ENCODE measurements at regions not wholly inside any gene's neighbourhood (a gene's known extent, or its start where the extent isn't known, plus 50 kb on each side); places are given as distances from the start of the nearest gene placed in this dataset.

DNA sequence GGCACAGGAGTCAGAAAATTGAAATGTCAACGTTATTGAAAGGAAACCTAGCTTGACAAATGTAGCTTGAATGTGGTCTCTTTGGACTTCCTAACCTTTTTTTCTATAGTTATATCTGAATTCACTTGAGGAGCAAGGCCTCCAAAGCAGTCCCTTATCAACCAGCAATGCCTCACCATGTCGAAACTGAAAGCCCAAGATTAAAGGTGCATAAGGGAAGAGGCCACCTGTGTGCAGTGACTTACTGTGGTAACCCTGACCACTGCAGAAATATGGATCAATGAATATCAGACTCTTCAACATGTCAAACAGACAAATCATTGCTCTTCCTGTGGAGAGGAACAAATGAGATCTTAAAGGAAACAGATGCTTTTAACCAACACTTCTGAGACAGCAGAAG lies 95.0 kb upstream of the GIMD1 start:
- H3K27me3 Mint-ChIP-seq (ENCODE audit: low read depth, unreplicated experiment): peaks cover 2% of the 10 kb centered on the region
- Histone ChIP-seq H3K4me3 (ENCODE audit: insufficient read depth, low read depth, low read length) (no peak overlapping the region), H3K9ac (ENCODE audit: low read length) (no peak overlapping the region), H3K79me2 (ENCODE audit: insufficient read depth, low read length) (no peaks in the 10 kb centered on the region), H3K4me1 (ENCODE audit: insufficient read depth, low read length) (no peaks in the 10 kb centered on the region), H3K36me3 (ENCODE audit: insufficient read depth, low read length) (no peaks in the 10 kb centered on the region), H4K20me1 (ENCODE audit: insufficient read depth, low read length) (no peaks in the 10 kb centered on the region), H2AFZ (ENCODE audit: low read depth, low read length) (no peak overlapping the region), H3K27ac (ENCODE audit: low read depth, low read length) (no peak overlapping the region), H3K4me2 (ENCODE audit: low read length) (no peak overlapping the region), H3K27me3 (ENCODE audit: insufficient read depth, low read length) (no peaks in the 10 kb centered on the region), H3K9me3 (ENCODE audit: insufficient read depth, low read depth, low read length) (no peaks in the 10 kb centered on the region)
- H3K36me3 Mint-ChIP-seq (ENCODE audit: low read depth, unreplicated experiment): no peaks in the 10 kb centered on the region
- no peak for FAIRE-seq
- H3K4me3 Mint-ChIP-seq (ENCODE audit: unreplicated experiment): no peak overlapping the region
- no peak for TF ChIP-seq EZH2 (IDR thresholded peaks at IDR 0.05; ENCODE audit: insufficient read depth, low read length)
- no peak for TF ChIP-seq CTCF (IDR thresholded peaks at IDR 0.05; ENCODE audit: insufficient read depth, low read depth, low read length)
- H3K4me1 Mint-ChIP-seq (ENCODE audit: low read depth, unreplicated experiment): no peaks in the 10 kb centered on the region
- no peak overlapping the region for H3K27ac Mint-ChIP-seq (ENCODE audit: unreplicated experiment)
- H3K9me3 Mint-ChIP-seq (ENCODE audit: unreplicated experiment): no peaks in the 10 kb centered on the region
- no peak for DNase-seq (ENCODE audit: low read depth)

DNA sequence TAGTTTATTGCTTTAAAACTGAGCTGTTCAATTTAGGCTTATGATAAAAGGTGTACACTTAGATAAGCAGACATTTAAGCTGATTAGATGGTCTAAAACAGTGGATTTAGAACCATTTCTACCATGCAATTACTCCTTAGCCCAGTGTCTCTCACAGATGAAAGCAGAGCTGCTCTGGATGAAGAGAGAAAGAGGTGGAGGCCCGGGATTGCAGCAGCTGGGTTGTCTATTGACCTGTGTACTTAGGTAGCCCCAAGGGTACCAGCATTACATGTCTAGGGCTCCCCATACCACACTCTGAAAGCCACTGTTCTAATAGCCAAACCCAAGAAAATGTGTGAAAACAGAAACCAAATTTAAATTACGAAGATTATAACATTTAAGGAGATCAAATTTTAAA lies 86.0 kb upstream of the GIMD1 start:
- Histone ChIP-seq H2AFZ (ENCODE audit: low read depth, low read length) (no peak overlapping the region), H3K4me1 (ENCODE audit: insufficient read depth, low read length) (no peaks in the 10 kb centered on the region), H3K27me3 (ENCODE audit: insufficient read depth, low read length) (no peaks in the 10 kb centered on the region), H3K4me2 (ENCODE audit: low read length) (no peak overlapping the region), H3K36me3 (ENCODE audit: insufficient read depth, low read length) (no peaks in the 10 kb centered on the region), H3K4me3 (ENCODE audit: insufficient read depth, low read depth, low read length) (no peak overlapping the region), H3K9ac (ENCODE audit: low read length) (no peak overlapping the region), H3K9me3 (ENCODE audit: insufficient read depth, low read depth, low read length) (no peaks in the 10 kb centered on the region), H3K79me2 (ENCODE audit: insufficient read depth, low read length) (no peaks in the 10 kb centered on the region), H3K27ac (ENCODE audit: low read depth, low read length) (no peak overlapping the region), H4K20me1 (ENCODE audit: insufficient read depth, low read length) (no peaks in the 10 kb centered on the region)
- FAIRE-seq: no peak
- no peaks in the 10 kb centered on the region for H3K4me1 Mint-ChIP-seq (ENCODE audit: low read depth, unreplicated experiment)
- TF ChIP-seq CTCF (IDR thresholded peaks at IDR 0.05; ENCODE audit: insufficient read depth, low read depth, low read length) (no peak), EZH2 (IDR thresholded peaks at IDR 0.05; ENCODE audit: insufficient read depth, low read length) (no peak)
- H3K27me3 Mint-ChIP-seq (ENCODE audit: low read depth, unreplicated experiment): no peaks in the 10 kb centered on the region
- H3K36me3 Mint-ChIP-seq (ENCODE audit: low read depth, unreplicated experiment): no peaks in the 10 kb centered on the region
- peaks cover 2% of the 10 kb centered on the region for H3K9me3 Mint-ChIP-seq (ENCODE audit: unreplicated experiment)
- no peak overlapping the region for H3K4me3 Mint-ChIP-seq (ENCODE audit: unreplicated experiment)
- no peak for DNase-seq (ENCODE audit: low read depth)
- no peak overlapping the region for H3K27ac Mint-ChIP-seq (ENCODE audit: unreplicated experiment)

- no peaks in the 10 kb centered on the region for H3K4me1 Mint-ChIP-seq (ENCODE audit: low read depth, unreplicated experiment)
- H3K4me3 ChIP-seq (ENCODE audit: insufficient read depth, low read depth, low read length): no peak overlapping the region
- H3K4me2 ChIP-seq (ENCODE audit: low read length): no peak overlapping the region
- no peaks in the 10 kb centered on the region for H3K27me3 Mint-ChIP-seq (ENCODE audit: low read depth, unreplicated experiment)
- no peak for DNase-seq (ENCODE audit: low read depth)
- no peak overlapping the region for H2AFZ ChIP-seq (ENCODE audit: low read depth, low read length)
- H3K27ac Mint-ChIP-seq (ENCODE audit: unreplicated experiment): no peak overlapping the region
- FAIRE-seq: no peak
- no peak overlapping the region for H3K27ac ChIP-seq (ENCODE audit: low read depth, low read length)
- no peaks in the 10 kb centered on the region for H3K36me3 Mint-ChIP-seq (ENCODE audit: low read depth, unreplicated experiment)
- H3K79me2 ChIP-seq (ENCODE audit: insufficient read depth, low read length): no peaks in the 10 kb centered on the region
- no peak overlapping the region for H3K9ac ChIP-seq (ENCODE audit: low read length)
- no peaks in the 10 kb centered on the region for H3K4me1 ChIP-seq (ENCODE audit: insufficient read depth, low read length)
- H3K4me3 Mint-ChIP-seq (ENCODE audit: unreplicated experiment): no peak overlapping the region
- TF ChIP-seq EZH2 (IDR thresholded peaks at IDR 0.05; ENCODE audit: insufficient read depth, low read length): no peak
- TF ChIP-seq CTCF (IDR thresholded peaks at IDR 0.05; ENCODE audit: insufficient read depth, low read depth, low read length): no peak
- no peaks in the 10 kb centered on the region for H3K36me3 ChIP-seq (ENCODE audit: insufficient read depth, low read length)
- H4K20me1 ChIP-seq (ENCODE audit: insufficient read depth, low read length): no peaks in the 10 kb centered on the region
- no peaks in the 10 kb centered on the region for H3K9me3 ChIP-seq (ENCODE audit: insufficient read depth, low read depth, low read length)
- peaks cover 2% of the 10 kb centered on the region for H3K9me3 Mint-ChIP-seq (ENCODE audit: unreplicated experiment)
- no peaks in the 10 kb centered on the region for H3K27me3 ChIP-seq (ENCODE audit: insufficient read depth, low read length)
Observed at GRCh38 chr4:106454021-106454420, 85.4 kb upstream of the GIMD1 start.

Measured in astrocyte (in vitro differentiated cells and primary cell).